OCI-LY7 (cell line): ENCODE measurements at regions not wholly inside any gene's neighbourhood (a gene's known extent, or its start where the extent isn't known, plus 50 kb on each side); places are given as distances from the start of the nearest gene placed in this dataset.

ENCODE experiments used
- BruUV-seq: library from RNA; stranded (reverse); fragments of 400-500 nt; replicated peaks from 2 replicates; lab custom pipeline; 2021; lab: Mats Ljungman, UMichigan
- CTCF ChIA-PET: fragments of 300-600 bp; sonication (Branson Sonifier 250); formaldehyde crosslinking; loops from one replicate; lab custom pipeline; 2022; ENCODE audit warnings: antibody characterized with exemption; ENCODE audit not compliant: unreplicated experiment; lab: Charles Lee
- POLR2A ChIA-PET: fragments of 300-600 bp; sonication (Branson Sonifier 250); formaldehyde crosslinking; loops from one replicate; lab custom pipeline; 2022; ENCODE audit warnings: antibody characterized with exemption; lab: Charles Lee
- DNase-seq: peaks from one replicate; pipeline ENCODE4 v3.0.0-alpha.2; 2015; ENCODE audit warnings: low spot score
- H2AFZ ChIP-seq: fragments of 200-600 bp; sonication (generic), shearing (Covaris generic); 2 replicates; pipeline ENCODE4 v1.6.1; 2014; ENCODE audit warnings: mild to moderate bottlenecking, antibody characterized with exemption, low read length, moderate library complexity
- H3K27ac ChIP-seq: fragments of 200-600 bp; sonication (generic); 2 replicates; pipeline ENCODE4 v1.5.1; 2014; ENCODE audit warnings: mixed run types, low read depth, mild to moderate bottlenecking, moderate library complexity, low read length, inconsistent platforms; ENCODE audit not compliant: poor library complexity, severe bottlenecking
- H3K36me3 ChIP-seq: fragments of 200-600 bp; sonication (generic); 2 replicates; pipeline ENCODE4 v1.6.1; 2014; ENCODE audit warnings: mild to moderate bottlenecking, antibody characterized with exemption, low read length, moderate library complexity, mixed read lengths; ENCODE audit not compliant: insufficient read depth
- H3K4me1 ChIP-seq: fragments of 200-600 bp; sonication (generic); 2 replicates; pipeline ENCODE4 v1.5.1; 2014; ENCODE audit warnings: mild to moderate bottlenecking, low read length; ENCODE audit not compliant: insufficient read depth, poor library complexity, severe bottlenecking
- H3K4me2 ChIP-seq: fragments of 200-600 bp; sonication (generic); 2 replicates; pipeline ENCODE4 v1.6.1; 2014; ENCODE audit warnings: mild to moderate bottlenecking, low read length
- H3K4me3 ChIP-seq: fragments of 200-600 bp; sonication (generic); 2 replicates; pipeline ENCODE4 v1.5.1; 2014; ENCODE audit warnings: mild to moderate bottlenecking, low read depth, low read length; ENCODE audit not compliant: poor library complexity, severe bottlenecking
- H3K79me2 ChIP-seq: fragments of 200-600 bp; sonication (generic); 2 replicates; pipeline ENCODE4 v1.6.1; 2016; ENCODE audit warnings: low read depth, mild to moderate bottlenecking, low read length, moderate library complexity, mixed read lengths; ENCODE audit not compliant: insufficient read depth
- H3K9me2 ChIP-seq: fragments of 200-600 bp; sonication (generic); 2 replicates; pipeline ENCODE4 v1.6.1; 2016; ENCODE audit warnings: mild to moderate bottlenecking, low read length, mixed read lengths; ENCODE audit not compliant: insufficient read depth
- H3K9me3 ChIP-seq: fragments of 200-600 bp; sonication (generic); 2 replicates; pipeline ENCODE4 v1.6.1; 2014; ENCODE audit warnings: mild to moderate bottlenecking, mixed run types, low read length, mixed read lengths
- H4K20me1 ChIP-seq: fragments of 200-600 bp; sonication (generic); 2 replicates; pipeline ENCODE4 v1.6.1; 2014; ENCODE audit warnings: mild to moderate bottlenecking, antibody characterized with exemption, low read length, moderate library complexity, mixed read lengths; ENCODE audit not compliant: insufficient read depth
- EZH2phosphoT487 ChIP-seq: fragments of 200-600 bp; sonication (generic); IDR thresholded peaks from 2 replicates; pipeline ENCODE4 v1.6.1; 2018; ENCODE audit warnings: low read depth, borderline replicate concordance, mild to moderate bottlenecking, mixed run types, antibody characterized with exemption, low read length, moderate library complexity, mixed read lengths
- intact Hi-C: fragments of 100-400 bp; cut with micrococcal nuclease; formaldehyde crosslinking; loops from one replicate; pipeline ENCODE4 v1.10.0; 2022; ENCODE audit not compliant: unreplicated experiment
- TF ChIP-seq, protein P1 (sequence below): fragments of 200-600 bp; sonication (generic); conservative IDR thresholded peaks from 2 replicates; pipeline ENCODE4 v1.5.1; 2014; ENCODE audit warnings: mild to moderate bottlenecking, antibody characterized with exemption, low read length, moderate library complexity, mixed read lengths

DNA sequence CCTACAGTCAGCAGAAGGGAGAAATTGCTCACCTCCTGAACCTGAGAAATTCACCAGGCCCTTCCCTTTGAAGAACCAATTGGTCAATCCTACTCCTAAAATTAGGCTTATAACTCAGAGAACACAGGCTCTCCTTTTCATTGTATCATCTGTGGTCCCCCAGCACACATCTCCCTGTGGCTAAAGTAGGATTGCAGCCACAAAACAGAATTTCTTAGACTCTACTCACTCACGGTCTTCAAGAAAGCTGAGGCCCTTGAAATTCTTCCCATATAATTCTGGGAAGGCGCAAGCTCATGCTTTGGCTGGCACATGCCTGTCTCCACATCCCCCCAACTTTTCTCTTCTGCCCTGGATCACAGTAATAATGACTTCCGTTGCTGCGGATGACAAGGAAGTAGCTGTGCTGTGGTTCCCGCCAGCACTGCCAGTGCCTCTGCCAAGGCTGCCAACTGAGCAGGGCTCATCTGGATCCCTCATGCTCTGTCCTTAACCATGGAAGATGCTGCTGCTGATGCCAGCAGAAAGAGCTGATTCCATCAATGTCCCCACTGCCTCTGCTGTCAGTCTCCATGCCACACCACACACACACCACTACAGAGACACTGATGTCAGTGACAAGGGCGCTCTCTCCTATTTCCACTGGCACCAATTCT lies 200.6 kb upstream of the POU2AF2 start:
- no peak overlapping the region for H2AFZ ChIP-seq
- intact Hi-C loops = no loop called here
- BruUV-seq = no TSS peak
- TF ChIP-seq EZH2phosphoT487 = no peak
- TF ChIP-seq, protein P1, sequence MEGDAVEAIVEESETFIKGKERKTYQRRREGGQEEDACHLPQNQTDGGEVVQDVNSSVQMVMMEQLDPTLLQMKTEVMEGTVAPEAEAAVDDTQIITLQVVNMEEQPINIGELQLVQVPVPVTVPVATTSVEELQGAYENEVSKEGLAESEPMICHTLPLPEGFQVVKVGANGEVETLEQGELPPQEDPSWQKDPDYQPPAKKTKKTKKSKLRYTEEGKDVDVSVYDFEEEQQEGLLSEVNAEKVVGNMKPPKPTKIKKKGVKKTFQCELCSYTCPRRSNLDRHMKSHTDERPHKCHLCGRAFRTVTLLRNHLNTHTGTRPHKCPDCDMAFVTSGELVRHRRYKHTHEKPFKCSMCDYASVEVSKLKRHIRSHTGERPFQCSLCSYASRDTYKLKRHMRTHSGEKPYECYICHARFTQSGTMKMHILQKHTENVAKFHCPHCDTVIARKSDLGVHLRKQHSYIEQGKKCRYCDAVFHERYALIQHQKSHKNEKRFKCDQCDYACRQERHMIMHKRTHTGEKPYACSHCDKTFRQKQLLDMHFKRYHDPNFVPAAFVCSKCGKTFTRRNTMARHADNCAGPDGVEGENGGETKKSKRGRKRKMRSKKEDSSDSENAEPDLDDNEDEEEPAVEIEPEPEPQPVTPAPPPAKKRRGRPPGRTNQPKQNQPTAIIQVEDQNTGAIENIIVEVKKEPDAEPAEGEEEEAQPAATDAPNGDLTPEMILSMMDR = no peak
- H3K27ac ChIP-seq = no peak overlapping the region
- no peak overlapping the region for H3K4me3 ChIP-seq
- H3K9me2 ChIP-seq = no peaks in the 10 kb centered on the region
- ChIA-PET POLR2A (interaction anchor here (0.5 to 1.4 kb wide), 4 partner anchors 9 to 1219 kb away, joined by 4 to 7 read pairs (median 4); no protein-coding TSS in a partner anchor), CTCF (no interaction called here)
- no peaks in the 10 kb centered on the region for H3K9me3 ChIP-seq
- H3K36me3 ChIP-seq = no peaks in the 10 kb centered on the region
- no peaks in the 10 kb centered on the region for H3K79me2 ChIP-seq
- no peak for DNase-seq
- no peak overlapping the region for H3K4me2 ChIP-seq
- no peaks in the 10 kb centered on the region for H4K20me1 ChIP-seq
- peaks cover 8% of the 10 kb centered on the region for H3K4me1 ChIP-seq

GRCh38 chr11:111039982-111040381 lies 205.5 kb upstream of the POU2AF2 start:
- peak; percentile 32 for DNase-seq
- intact Hi-C loops = no loop called here
- ChIA-PET POLR2A (interaction anchor here (0.8 to 1.5 kb wide), 2 partner anchors 49 to 109 kb away, joined by 3 to 4 read pairs; no protein-coding TSS in a partner anchor), CTCF (no interaction called here)
- no peaks in the 10 kb centered on the region for H3K9me3 ChIP-seq
- H3K36me3 ChIP-seq = no peaks in the 10 kb centered on the region
- peaks cover 12% of the 10 kb centered on the region for H3K4me1 ChIP-seq
- H3K79me2 ChIP-seq = no peaks in the 10 kb centered on the region
- H4K20me1 ChIP-seq = no peaks in the 10 kb centered on the region
- H3K9me2 ChIP-seq = no peaks in the 10 kb centered on the region
- no peak for TF ChIP-seq EZH2phosphoT487
- peak overlapping the region; percentile 3; the same call in 1 of the 2 replicates for H2AFZ ChIP-seq
- H3K27ac ChIP-seq = no peak overlapping the region
- 0 out of 2 replicates have a peak overlapping the region, but pooled peaks have one; percentile 16 for H3K4me2 ChIP-seq
- BruUV-seq = TSS peak; percentile 99
- no peak overlapping the region for H3K4me3 ChIP-seq

GRCh38 chr11:111035746-111036145 lies 209.8 kb upstream of the POU2AF2 start:
- Histone ChIP-seq H3K79me2 (no peaks in the 10 kb centered on the region), H2AFZ (no peak overlapping the region), H3K4me2 (no peak overlapping the region), H3K4me1 (peaks cover 12% of the 10 kb centered on the region), H3K27ac (no peak overlapping the region), H4K20me1 (no peaks in the 10 kb centered on the region), H3K9me2 (no peaks in the 10 kb centered on the region), H3K36me3 (no peaks in the 10 kb centered on the region), H3K9me3 (no peaks in the 10 kb centered on the region), H3K4me3 (no peak overlapping the region)
- POLR2A ChIA-PET = interaction anchor here (1.1 to 2.1 kb wide), 2 partner anchors 10 to 12 kb away, joined by 3 to 6 read pairs; no protein-coding TSS in a partner anchor
- intact Hi-C loops = no loop called here
- BruUV-seq = no TSS peak
- TF ChIP-seq, protein P1 = no peak
- TF ChIP-seq EZH2phosphoT487 = no peak
- CTCF ChIA-PET = no interaction called here
- no peak for DNase-seq
